PC-3 (cell line): ENCODE measurements at regions not wholly inside any gene's neighbourhood (a gene's known extent, or its start where the extent isn't known, plus 50 kb on each side); places are given as distances from the start of the nearest gene placed in this dataset.

Source experiments
- CTCF ChIP-seq: fragments of 300-600 bp; sonication (generic); conservative IDR thresholded peaks from 2 replicates; pipeline ENCODE4 v1.5.1; 2017; ENCODE audit warnings: antibody characterized with exemption, low read depth, mild to moderate bottlenecking, low read length
- EZH2 ChIP-seq: fragments of 300-600 bp; sonication (generic); IDR thresholded peaks from one replicate; pipeline ENCODE4 v1.6.1; 2017; ENCODE audit warnings: antibody characterized with exemption, mild to moderate bottlenecking, low read length; ENCODE audit not compliant: unreplicated experiment

GRCh38 chr6:140909625-140910024 lies 1223.1 kb upstream of the GJE1 start:
- TF ChIP-seq CTCF (no peak), EZH2 (no peak)
